ENCODE measurements at regions not wholly inside any gene's neighbourhood (a gene's known extent, or its start where the extent isn't known, plus 50 kb on each side); places are given as distances from the start of the nearest gene placed in this dataset.

GRCh38 chr12:89247967-89248366 is 104.3 kb downstream of the DUSP6 start:
- TF ChIP-seq GATA2 (IDR thresholded peaks at IDR 0.05; ENCODE audit: low read depth, low read length): no peak
- no peak for TF ChIP-seq GATA3 (IDR thresholded peaks at IDR 0.05; ENCODE audit: low read depth, low read length)
